ENCODE measurements at regions not wholly inside any gene's neighbourhood (a gene's known extent, or its start where the extent isn't known, plus 50 kb on each side); places are given as distances from the start of the nearest gene placed in this dataset.

DNA sequence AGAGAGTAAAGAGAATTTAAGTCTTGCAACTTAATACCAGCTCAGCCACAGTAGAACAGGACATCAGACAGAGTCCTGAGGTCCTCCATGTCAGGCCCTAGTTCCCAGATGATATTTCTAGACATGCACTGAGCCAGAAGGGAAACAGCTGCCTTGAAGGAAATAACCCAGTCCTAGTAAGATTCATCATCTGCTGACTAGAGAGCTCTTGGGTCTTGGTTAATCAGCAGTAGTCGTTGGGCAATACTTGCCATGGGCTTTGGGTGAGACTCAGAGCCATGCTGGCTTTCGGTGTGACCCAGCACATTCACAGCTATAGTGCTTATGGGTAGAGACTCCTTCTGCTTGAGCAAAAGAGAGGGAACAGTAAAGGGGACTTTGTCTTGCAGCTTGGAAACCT is 379.1 kb downstream of the AR start:
- CTCF ChIA-PET, result interaction anchor here (0.6 kb wide), 1 partner anchor 1616 kb away, joined by 4 read pairs; no protein-coding TSS in a partner anchor
- DNase-seq (ENCODE audit: unreplicated experiment), result no peak
- Mint-ChIP-seq H3K4me1 (ENCODE audit: insufficient read depth, unreplicated experiment) (no peaks in the 10 kb centered on the region), H3K36me3 (ENCODE audit: insufficient read depth, unreplicated experiment) (no peaks in the 10 kb centered on the region), H3K9me3 (ENCODE audit: unreplicated experiment) (peaks cover 17% of the 10 kb centered on the region), H3K27me3 (ENCODE audit: insufficient read depth, unreplicated experiment) (no peaks in the 10 kb centered on the region), H3K27ac (ENCODE audit: low read depth, unreplicated experiment) (no peak overlapping the region), H3K4me3 (ENCODE audit: unreplicated experiment) (no peak overlapping the region)
- POLR2A ChIA-PET, result no interaction called here
- TF ChIP-seq, protein P1, sequence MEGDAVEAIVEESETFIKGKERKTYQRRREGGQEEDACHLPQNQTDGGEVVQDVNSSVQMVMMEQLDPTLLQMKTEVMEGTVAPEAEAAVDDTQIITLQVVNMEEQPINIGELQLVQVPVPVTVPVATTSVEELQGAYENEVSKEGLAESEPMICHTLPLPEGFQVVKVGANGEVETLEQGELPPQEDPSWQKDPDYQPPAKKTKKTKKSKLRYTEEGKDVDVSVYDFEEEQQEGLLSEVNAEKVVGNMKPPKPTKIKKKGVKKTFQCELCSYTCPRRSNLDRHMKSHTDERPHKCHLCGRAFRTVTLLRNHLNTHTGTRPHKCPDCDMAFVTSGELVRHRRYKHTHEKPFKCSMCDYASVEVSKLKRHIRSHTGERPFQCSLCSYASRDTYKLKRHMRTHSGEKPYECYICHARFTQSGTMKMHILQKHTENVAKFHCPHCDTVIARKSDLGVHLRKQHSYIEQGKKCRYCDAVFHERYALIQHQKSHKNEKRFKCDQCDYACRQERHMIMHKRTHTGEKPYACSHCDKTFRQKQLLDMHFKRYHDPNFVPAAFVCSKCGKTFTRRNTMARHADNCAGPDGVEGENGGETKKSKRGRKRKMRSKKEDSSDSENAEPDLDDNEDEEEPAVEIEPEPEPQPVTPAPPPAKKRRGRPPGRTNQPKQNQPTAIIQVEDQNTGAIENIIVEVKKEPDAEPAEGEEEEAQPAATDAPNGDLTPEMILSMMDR (IDR thresholded peaks at IDR 0.05; ENCODE audit: unreplicated experiment), result no peak
- intact Hi-C loops (cut with micrococcal nuclease), result no loop called here
- BruUV-seq (replicated peaks), result no TSS peak

DNA sequence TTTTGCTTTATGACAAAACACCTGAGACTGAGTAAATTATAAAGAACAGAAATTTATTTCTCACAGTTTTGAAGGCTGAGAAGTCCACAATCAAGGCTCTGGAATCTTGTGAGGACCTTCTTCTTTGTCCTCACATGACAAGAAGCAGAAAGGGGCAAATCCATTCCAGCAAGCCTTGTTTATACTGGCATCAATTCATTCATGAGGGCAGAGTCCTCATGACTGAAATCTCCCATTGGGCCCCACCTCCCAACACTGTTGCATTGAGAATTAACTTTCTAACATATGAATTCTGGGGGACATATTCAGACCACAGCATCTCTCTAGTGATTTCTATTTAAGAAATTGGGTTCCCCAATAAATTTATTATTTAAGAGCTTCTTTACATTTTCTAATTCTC is 395.4 kb downstream of the AR start:
- H3K27ac Mint-ChIP-seq (ENCODE audit: low read depth, unreplicated experiment), result no peak overlapping the region
- TF ChIP-seq, protein P1 (IDR thresholded peaks at IDR 0.05; ENCODE audit: unreplicated experiment), result no peak
- H3K9me3 Mint-ChIP-seq (ENCODE audit: unreplicated experiment), result peaks cover 22% of the 10 kb centered on the region
- H3K4me3 Mint-ChIP-seq (ENCODE audit: unreplicated experiment), result no peak overlapping the region
- DNase-seq (ENCODE audit: unreplicated experiment), result no peak
- ChIA-PET POLR2A (no interaction called here), CTCF (no interaction called here)
- no TSS peak for BruUV-seq (replicated peaks)
- no peaks in the 10 kb centered on the region for H3K4me1 Mint-ChIP-seq (ENCODE audit: insufficient read depth, unreplicated experiment)
- intact Hi-C loops (cut with micrococcal nuclease), result no loop called here
- H3K36me3 Mint-ChIP-seq (ENCODE audit: insufficient read depth, unreplicated experiment), result no peaks in the 10 kb centered on the region
- no peaks in the 10 kb centered on the region for H3K27me3 Mint-ChIP-seq (ENCODE audit: insufficient read depth, unreplicated experiment)

GRCh38 chrX:67949270-67949669 is 405.4 kb downstream of the AR start:
- no peaks in the 10 kb centered on the region for H3K36me3 Mint-ChIP-seq (ENCODE audit: insufficient read depth, unreplicated experiment)
- ChIA-PET CTCF (interaction anchor here (0.5 kb wide), 1 partner anchor 19 kb away, joined by 3 read pairs; no protein-coding TSS in a partner anchor), POLR2A (no interaction called here)
- intact Hi-C loops (cut with micrococcal nuclease), result no loop called here
- H3K4me1 Mint-ChIP-seq (ENCODE audit: insufficient read depth, unreplicated experiment), result no peaks in the 10 kb centered on the region
- DNase-seq (ENCODE audit: unreplicated experiment), result no peak
- no peak overlapping the region for H3K4me3 Mint-ChIP-seq (ENCODE audit: unreplicated experiment)
- H3K27ac Mint-ChIP-seq (ENCODE audit: low read depth, unreplicated experiment), result no peak overlapping the region
- H3K9me3 Mint-ChIP-seq (ENCODE audit: unreplicated experiment), result peaks cover 35% of the 10 kb centered on the region
- TF ChIP-seq, protein P1 (IDR thresholded peaks at IDR 0.05; ENCODE audit: unreplicated experiment), result no peak
- no peaks in the 10 kb centered on the region for H3K27me3 Mint-ChIP-seq (ENCODE audit: insufficient read depth, unreplicated experiment)
- BruUV-seq (replicated peaks), result no TSS peak

DNA sequence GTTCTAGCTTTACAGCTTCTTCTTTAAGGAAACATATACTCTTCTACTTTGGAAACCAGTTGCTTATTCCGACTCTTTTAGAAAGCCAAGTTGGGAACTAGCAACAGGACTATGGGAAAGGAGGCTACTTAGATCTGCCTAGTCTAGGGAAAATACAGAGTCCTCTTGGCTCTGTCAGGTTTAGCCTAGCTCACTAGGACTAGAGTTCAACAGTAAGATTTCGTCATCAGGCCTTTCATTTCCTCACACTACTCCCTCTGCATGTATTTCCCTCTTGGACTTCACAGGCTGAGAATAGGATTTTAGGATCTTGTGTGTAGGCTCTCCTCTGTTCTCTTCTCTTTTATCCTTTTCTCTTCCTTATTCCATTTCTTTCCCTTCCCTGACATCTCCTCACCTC is 409.8 kb downstream of the AR start:
- BruUV-seq (replicated peaks), result no TSS peak
- no peak overlapping the region for H3K4me3 Mint-ChIP-seq (ENCODE audit: unreplicated experiment)
- DNase-seq (ENCODE audit: unreplicated experiment), result no peak
- H3K27ac Mint-ChIP-seq (ENCODE audit: low read depth, unreplicated experiment), result no peak overlapping the region
- peaks cover 57% of the 10 kb centered on the region for H3K9me3 Mint-ChIP-seq (ENCODE audit: unreplicated experiment)
- H3K27me3 Mint-ChIP-seq (ENCODE audit: insufficient read depth, unreplicated experiment), result no peaks in the 10 kb centered on the region
- TF ChIP-seq, protein P1 (IDR thresholded peaks at IDR 0.05; ENCODE audit: unreplicated experiment), result no peak
- H3K4me1 Mint-ChIP-seq (ENCODE audit: insufficient read depth, unreplicated experiment), result no peaks in the 10 kb centered on the region
- intact Hi-C loops (cut with micrococcal nuclease), result no loop called here
- peaks cover 6% of the 10 kb centered on the region for H3K36me3 Mint-ChIP-seq (ENCODE audit: insufficient read depth, unreplicated experiment)
- POLR2A ChIA-PET, result no interaction called here
- CTCF ChIA-PET, result interaction anchor here (0.6 kb wide), 1 partner anchor 750 kb away, joined by 4 read pairs; no protein-coding TSS in a partner anchor

All from MCF 10A (cell line).